Vagina (tissue), 2 donors: ENCODE measurements at regions not wholly inside any gene's neighbourhood (a gene's known extent, or its start where the extent isn't known, plus 50 kb on each side); places are given as distances from the start of the nearest gene placed in this dataset.

ENCODE experiments used
- DNase-seq, 2 donors: peaks; one replicate each; pipeline ENCODE4 v3.0.0-alpha.2; 2017; ENCODE audit errors: extremely low spot score in 2 of 2
- H3K27ac ChIP-seq: fragments of 200-600 bp; sonication (generic); one replicate; pipeline ENCODE4 v1.5.1; 2019
- H3K27me3 ChIP-seq: fragments of 200-600 bp; sonication (generic); one replicate; pipeline ENCODE4 v1.5.1; 2019
- H3K36me3 ChIP-seq, 2 donors: fragments of 200-600 bp; sonication (generic); one replicate each; pipeline ENCODE4 v1.5.1; 2017 to 2019
- H3K4me1 ChIP-seq: fragments of 200-600 bp; sonication (generic); one replicate; pipeline ENCODE4 v1.5.1; 2019
- H3K4me3 ChIP-seq, 2 donors: fragments of 200-600 bp; sonication (generic); 1 replicate in 1 of 2; 2 replicates in 1 of 2; pipeline ENCODE4 v1.5.1; 2016 to 2019
- H3K9me3 ChIP-seq: fragments of 200-600 bp; sonication (generic); one replicate; pipeline ENCODE4 v1.5.1; 2019
- POLR2A ChIP-seq, 2 donors: fragments of 450-650 bp; IDR thresholded peaks; one replicate each; pipeline ENCODE4 v1.6.1; 2017; ENCODE audit warnings: antibody characterized with exemption in 2 of 2, mild to moderate bottlenecking in 2 of 2, moderate library complexity in 2 of 2
- POLR2AphosphoS5 ChIP-seq, 2 donors: sonication (generic); formaldehyde crosslinking; IDR thresholded peaks; one replicate each; pipeline ENCODE4 v1.9.0; 2017; ENCODE audit warnings: antibody characterized with exemption in 2 of 2, mild to moderate bottlenecking in 2 of 2, low read depth in 1 of 2; ENCODE audit not compliant: insufficient read depth in 1 of 2
- intact Hi-C: fragments of 100-400 bp; cut with DNase I; formaldehyde crosslinking; loops from one replicate; pipeline ENCODE4 v1.15.1; 2023
- TF ChIP-seq, protein P1 (sequence below), 3 experiments: fragments of 450-650 bp in 2 of 3; fragments of 200-600 bp in 1 of 3; sonication (generic) in 1 of 3; IDR thresholded peaks; one replicate each; pipeline ENCODE4 v1.5.1; 2017 to 2019; ENCODE audit warnings: antibody characterized with exemption in 3 of 3, mild to moderate bottlenecking in 2 of 3, moderate library complexity in 2 of 3

DNA sequence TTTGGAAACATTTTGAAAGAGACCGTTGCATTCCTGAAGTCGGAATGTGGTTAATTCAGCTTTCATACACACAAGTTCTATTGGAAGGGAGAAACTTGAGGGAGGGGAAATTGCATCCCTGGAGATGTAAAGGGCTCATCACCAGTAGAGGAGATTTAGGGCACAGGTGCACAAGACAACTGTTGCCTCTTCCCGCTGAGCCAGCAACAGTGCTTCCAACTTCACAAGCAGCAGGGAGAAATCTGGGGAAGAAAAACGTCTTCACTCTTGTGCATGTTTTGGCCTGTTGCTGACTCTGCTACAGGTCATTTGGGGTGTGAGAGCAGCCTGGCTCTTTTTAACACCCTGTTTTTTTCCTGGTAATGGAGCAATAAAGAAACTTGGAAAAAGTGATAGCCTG lies 277.9 kb downstream of the GAS1 start:
- Histone ChIP-seq H3K27ac (no peak overlapping the region), H3K9me3 (no peaks in the 10 kb centered on the region), H3K4me1 (no peaks in the 10 kb centered on the region), H3K4me3 (no peak overlapping the region), H3K27me3 (no peaks in the 10 kb centered on the region), H3K36me3 (no peaks in the 10 kb centered on the region)
- TF ChIP-seq POLR2A (IDR thresholded peaks at IDR 0.05) (no peak), POLR2AphosphoS5 (IDR thresholded peaks at IDR 0.05; ENCODE audit: insufficient read depth in 1 of 2, low read depth in 1 of 2) (no peak)
- TF ChIP-seq, protein P1, sequence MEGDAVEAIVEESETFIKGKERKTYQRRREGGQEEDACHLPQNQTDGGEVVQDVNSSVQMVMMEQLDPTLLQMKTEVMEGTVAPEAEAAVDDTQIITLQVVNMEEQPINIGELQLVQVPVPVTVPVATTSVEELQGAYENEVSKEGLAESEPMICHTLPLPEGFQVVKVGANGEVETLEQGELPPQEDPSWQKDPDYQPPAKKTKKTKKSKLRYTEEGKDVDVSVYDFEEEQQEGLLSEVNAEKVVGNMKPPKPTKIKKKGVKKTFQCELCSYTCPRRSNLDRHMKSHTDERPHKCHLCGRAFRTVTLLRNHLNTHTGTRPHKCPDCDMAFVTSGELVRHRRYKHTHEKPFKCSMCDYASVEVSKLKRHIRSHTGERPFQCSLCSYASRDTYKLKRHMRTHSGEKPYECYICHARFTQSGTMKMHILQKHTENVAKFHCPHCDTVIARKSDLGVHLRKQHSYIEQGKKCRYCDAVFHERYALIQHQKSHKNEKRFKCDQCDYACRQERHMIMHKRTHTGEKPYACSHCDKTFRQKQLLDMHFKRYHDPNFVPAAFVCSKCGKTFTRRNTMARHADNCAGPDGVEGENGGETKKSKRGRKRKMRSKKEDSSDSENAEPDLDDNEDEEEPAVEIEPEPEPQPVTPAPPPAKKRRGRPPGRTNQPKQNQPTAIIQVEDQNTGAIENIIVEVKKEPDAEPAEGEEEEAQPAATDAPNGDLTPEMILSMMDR (IDR thresholded peaks at IDR 0.05), result no peak
- DNase-seq, result no peak
- intact Hi-C loops, result loop anchor here (10.0 kb wide), 1 partner anchor 1395 kb away; no protein-coding TSS in a partner anchor

DNA sequence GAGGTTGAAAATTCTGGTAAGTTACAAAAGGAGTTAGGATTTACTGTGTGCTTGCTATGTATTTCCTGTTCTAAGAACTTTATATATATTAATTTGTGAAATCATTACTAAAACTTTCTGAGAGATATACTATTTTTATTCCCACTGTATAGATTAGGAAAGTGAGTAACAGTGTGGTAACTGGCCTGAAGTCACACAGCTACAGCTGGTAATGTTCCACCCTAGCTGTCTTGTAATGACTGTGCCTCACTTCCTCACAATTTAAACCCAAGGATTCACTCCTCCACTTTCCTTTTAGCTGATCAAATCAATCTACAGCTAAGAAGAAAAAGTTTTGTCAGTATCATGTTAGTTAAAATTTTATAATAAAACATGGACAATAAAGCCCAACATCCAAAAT lies 278.8 kb downstream of the GAS1 start:
- intact Hi-C loops, result loop anchor here (10.0 kb wide), 1 partner anchor 1394 kb away; no protein-coding TSS in a partner anchor
- Histone ChIP-seq H3K36me3 (no peaks in the 10 kb centered on the region), H3K27ac (no peak overlapping the region), H3K4me3 (no peak overlapping the region), H3K4me1 (no peaks in the 10 kb centered on the region), H3K9me3 (no peaks in the 10 kb centered on the region), H3K27me3 (no peaks in the 10 kb centered on the region)
- TF ChIP-seq POLR2A (IDR thresholded peaks at IDR 0.05) (no peak), POLR2AphosphoS5 (IDR thresholded peaks at IDR 0.05; ENCODE audit: insufficient read depth in 1 of 2, low read depth in 1 of 2) (no peak)
- TF ChIP-seq, protein P1 (IDR thresholded peaks at IDR 0.05), result no peak
- DNase-seq, result no peak

DNA sequence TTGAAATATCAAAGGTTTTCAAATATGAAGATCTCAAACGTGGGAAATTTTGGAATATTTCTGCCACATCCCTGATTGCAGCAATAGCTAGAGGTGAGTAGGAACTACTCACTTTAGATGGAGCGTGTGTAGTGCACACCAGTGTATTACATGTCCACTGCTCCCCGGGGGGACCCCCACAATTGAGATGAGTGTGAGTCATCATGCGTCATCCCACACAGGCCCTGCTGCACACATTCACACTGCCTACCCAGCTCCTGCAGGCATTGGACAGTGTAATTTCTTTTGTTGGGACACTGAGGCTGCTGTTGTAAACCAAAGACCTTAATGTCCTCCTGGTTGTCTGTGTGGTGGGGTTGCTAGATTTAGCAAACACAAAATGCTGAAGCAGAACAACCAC lies 280.0 kb downstream of the GAS1 start:
- intact Hi-C loops, result loop anchor here (10.0 kb wide), 1 partner anchor 1393 kb away; no protein-coding TSS in a partner anchor
- Histone ChIP-seq H3K27me3 (no peaks in the 10 kb centered on the region), H3K4me3 (no peak overlapping the region), H3K27ac (no peak overlapping the region), H3K36me3 (no peaks in the 10 kb centered on the region), H3K9me3 (no peaks in the 10 kb centered on the region), H3K4me1 (no peaks in the 10 kb centered on the region)
- TF ChIP-seq POLR2A (IDR thresholded peaks at IDR 0.05), result no peak
- no peak for TF ChIP-seq POLR2AphosphoS5 (IDR thresholded peaks at IDR 0.05; ENCODE audit: insufficient read depth in 1 of 2, low read depth in 1 of 2)
- TF ChIP-seq, protein P1 (IDR thresholded peaks at IDR 0.05), result no peak
- DNase-seq, result no peak

DNA sequence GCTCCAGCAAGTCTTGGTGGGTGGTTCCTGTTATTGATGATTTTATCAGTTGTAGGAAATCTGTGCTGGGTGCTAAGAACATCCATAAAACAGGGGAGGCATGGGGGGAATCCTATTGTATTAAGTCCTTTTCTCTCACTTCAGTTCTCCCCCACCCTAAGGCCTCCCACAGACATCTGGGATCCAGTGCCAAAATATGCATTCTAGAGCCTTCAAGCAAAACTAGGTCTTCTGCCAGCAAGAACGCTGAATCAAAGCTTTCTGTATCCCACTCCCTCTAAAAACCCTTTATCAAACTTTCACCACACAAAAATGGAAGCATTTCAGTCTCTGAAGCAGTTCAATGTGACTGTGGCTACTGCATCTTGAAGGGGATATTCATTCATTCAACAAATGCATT lies 281.9 kb downstream of the GAS1 start:
- no peak overlapping the region for H3K27ac ChIP-seq
- DNase-seq, result no peak
- TF ChIP-seq, protein P1 (IDR thresholded peaks at IDR 0.05), result no peak
- TF ChIP-seq POLR2AphosphoS5 (IDR thresholded peaks at IDR 0.05; ENCODE audit: insufficient read depth in 1 of 2, low read depth in 1 of 2) (no peak), POLR2A (IDR thresholded peaks at IDR 0.05) (no peak)
- H3K4me1 ChIP-seq, result no peaks in the 10 kb centered on the region
- no peaks in the 10 kb centered on the region for H3K36me3 ChIP-seq
- no peak overlapping the region for H3K4me3 ChIP-seq
- intact Hi-C loops, result loop anchor here (10.0 kb wide), 1 partner anchor 1391 kb away; no protein-coding TSS in a partner anchor
- H3K9me3 ChIP-seq, result no peaks in the 10 kb centered on the region
- no peaks in the 10 kb centered on the region for H3K27me3 ChIP-seq

DNA sequence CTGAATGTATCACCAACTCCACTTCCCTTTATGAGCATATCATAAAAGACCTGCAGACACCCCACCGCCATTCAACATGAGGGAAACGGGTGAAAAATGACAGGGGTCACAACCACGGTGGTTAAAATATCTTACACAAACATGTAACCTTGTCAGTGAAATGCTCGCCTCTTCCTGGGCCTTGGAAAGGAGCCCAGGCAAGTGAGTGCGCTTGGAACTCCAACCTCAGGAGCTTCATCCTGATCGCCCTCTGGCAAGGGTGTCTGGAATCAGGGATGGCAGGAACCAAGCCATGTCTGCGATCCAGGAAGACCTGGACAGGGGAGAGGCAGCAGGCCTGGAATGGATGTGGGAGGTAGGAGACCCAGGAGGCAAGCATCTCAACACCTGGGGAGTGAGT lies 282.7 kb downstream of the GAS1 start:
- H3K9me3 ChIP-seq, result no peaks in the 10 kb centered on the region
- no peak overlapping the region for H3K27ac ChIP-seq
- no peak for DNase-seq
- intact Hi-C loops, result loop anchor here (10.0 kb wide), 1 partner anchor 1390 kb away; no protein-coding TSS in a partner anchor
- no peaks in the 10 kb centered on the region for H3K27me3 ChIP-seq
- H3K4me1 ChIP-seq, result no peaks in the 10 kb centered on the region
- TF ChIP-seq, protein P1 (IDR thresholded peaks at IDR 0.05), result no peak
- TF ChIP-seq POLR2A (IDR thresholded peaks at IDR 0.05), result no peak
- TF ChIP-seq POLR2AphosphoS5 (IDR thresholded peaks at IDR 0.05; ENCODE audit: insufficient read depth in 1 of 2, low read depth in 1 of 2), result no peak
- no peak overlapping the region for H3K4me3 ChIP-seq
- H3K36me3 ChIP-seq, result no peaks in the 10 kb centered on the region
